GM12891 (cell line): ENCODE measurements at regions not wholly inside any gene's neighbourhood (a gene's known extent, or its start where the extent isn't known, plus 50 kb on each side); places are given as distances from the start of the nearest gene placed in this dataset.

Experiments
- PAX5 ChIP-seq: IDR thresholded peaks from 2 replicates; pipeline ENCODE4 v1.6.1; 2011; ENCODE audit warnings: low read length, moderate library complexity, mild to moderate bottlenecking; ENCODE audit not compliant: insufficient read depth, severe bottlenecking
- POLR2A ChIP-seq: IDR thresholded peaks from 2 replicates; pipeline ENCODE4 v1.6.1; 2011; ENCODE audit warnings: low read depth, low read length, control low read depth
- POLR2AphosphoS5 ChIP-seq: IDR thresholded peaks from 2 replicates; pipeline ENCODE4 v1.6.1; 2011; ENCODE audit warnings: low read depth, low read length, control low read depth
- POU2F2 ChIP-seq: IDR thresholded peaks from 2 replicates; pipeline ENCODE4 v1.6.1; 2011; ENCODE audit warnings: low read depth, mild to moderate bottlenecking, control low read depth, low read length, moderate library complexity
- SPI1 ChIP-seq: IDR thresholded peaks from 2 replicates; pipeline ENCODE4 v1.6.1; 2011; ENCODE audit warnings: low read depth, low read length, control low read depth
- TAF1 ChIP-seq: IDR thresholded peaks from 2 replicates; pipeline ENCODE4 v1.6.1; 2011; ENCODE audit warnings: low read depth, low read length, control low read depth

- TF ChIP-seq SPI1 (no peak), POLR2A (no peak), POLR2AphosphoS5 (no peak), TAF1 (no peak), PAX5 (no peak), POU2F2 (no peak)
These were observed 428.7 kb upstream of the RAG2 start for GRCh38 chr11:37026741-37027140.
